NCI-H69 (cell line): ENCODE measurements at regions not wholly inside any gene's neighbourhood (a gene's known extent, or its start where the extent isn't known, plus 50 kb on each side); places are given as distances from the start of the nearest gene placed in this dataset.

Experiments
- DNase-seq: peaks from one replicate; lab custom pipeline; 2025; lab: John Stamatoyannopoulos, UW

GRCh38 chr14:62015945-62016344 lies 253.7 kb downstream of the SNAPC1 start:
- DNase-seq: peak; percentile 65

GRCh38 chr14:62017651-62018230 lies 255.5 kb downstream of the SNAPC1 start:
- DNase-seq: no peak

- DNase-seq: peak; percentile 5
Observed at GRCh38 chr14:62018606-62019005, 256.4 kb downstream of the SNAPC1 start.

GRCh38 chr14:62027958-62028357 lies 265.7 kb downstream of the SNAPC1 start:
- no peak for DNase-seq

GRCh38 chr14:62029569-62029924 lies 267.3 kb downstream of the SNAPC1 start:
- DNase-seq: peak; percentile 14

- no peak for DNase-seq
Observed at GRCh38 chr14:62030387-62030786, 268.2 kb downstream of the SNAPC1 start.

GRCh38 chr14:62031504-62031903 lies 269.3 kb downstream of the SNAPC1 start:
- DNase-seq: no peak

GRCh38 chr14:62053188-62053587 lies 291.0 kb downstream of the SNAPC1 start:
- DNase-seq: no peak

GRCh38 chr14:62056789-62057188 lies 294.6 kb downstream of the SNAPC1 start:
- no peak for DNase-seq

- DNase-seq: no peak
Observed at GRCh38 chr14:62062645-62063044, 300.4 kb downstream of the SNAPC1 start.

GRCh38 chr14:62064751-62065323 lies 302.6 kb downstream of the SNAPC1 start:
- DNase-seq: no peak

- DNase-seq: no peak
Observed at GRCh38 chr14:62066304-62066703, 304.1 kb downstream of the SNAPC1 start.

- no peak for DNase-seq
Observed at GRCh38 chr14:62071039-62071438, 308.8 kb downstream of the SNAPC1 start.

GRCh38 chr14:62076368-62076767 lies 314.1 kb downstream of the SNAPC1 start:
- no peak for DNase-seq

GRCh38 chr14:62076825-62077605 lies 314.8 kb downstream of the SNAPC1 start:
- DNase-seq: no peak

GRCh38 chr14:62077676-62078261 lies 315.5 kb downstream of the SNAPC1 start:
- DNase-seq: no peak

GRCh38 chr14:62079038-62079437 lies 316.8 kb downstream of the SNAPC1 start:
- no peak for DNase-seq

GRCh38 chr14:62081012-62081612 lies 318.9 kb downstream of the SNAPC1 start:
- DNase-seq: no peak

- DNase-seq: no peak
Observed at GRCh38 chr14:62081951-62082350, 319.7 kb downstream of the SNAPC1 start.

- DNase-seq: no peak
Observed at GRCh38 chr14:62082779-62083178, 320.6 kb downstream of the SNAPC1 start.

GRCh38 chr14:62084020-62084419 lies 321.8 kb downstream of the SNAPC1 start:
- DNase-seq: no peak

GRCh38 chr14:62087191-62087590 lies 325.0 kb downstream of the SNAPC1 start:
- DNase-seq: no peak

GRCh38 chr14:62093736-62094135 lies 331.5 kb downstream of the SNAPC1 start:
- no peak for DNase-seq
